DMS 273 (cell line): ENCODE measurements at regions not wholly inside any gene's neighbourhood (a gene's known extent, or its start where the extent isn't known, plus 50 kb on each side); places are given as distances from the start of the nearest gene placed in this dataset.

ENCODE experiments used
- DNase-seq: peaks from one replicate; lab custom pipeline; 2025; ENCODE audit not compliant: unreplicated experiment; lab: John Stamatoyannopoulos, UW

DNA sequence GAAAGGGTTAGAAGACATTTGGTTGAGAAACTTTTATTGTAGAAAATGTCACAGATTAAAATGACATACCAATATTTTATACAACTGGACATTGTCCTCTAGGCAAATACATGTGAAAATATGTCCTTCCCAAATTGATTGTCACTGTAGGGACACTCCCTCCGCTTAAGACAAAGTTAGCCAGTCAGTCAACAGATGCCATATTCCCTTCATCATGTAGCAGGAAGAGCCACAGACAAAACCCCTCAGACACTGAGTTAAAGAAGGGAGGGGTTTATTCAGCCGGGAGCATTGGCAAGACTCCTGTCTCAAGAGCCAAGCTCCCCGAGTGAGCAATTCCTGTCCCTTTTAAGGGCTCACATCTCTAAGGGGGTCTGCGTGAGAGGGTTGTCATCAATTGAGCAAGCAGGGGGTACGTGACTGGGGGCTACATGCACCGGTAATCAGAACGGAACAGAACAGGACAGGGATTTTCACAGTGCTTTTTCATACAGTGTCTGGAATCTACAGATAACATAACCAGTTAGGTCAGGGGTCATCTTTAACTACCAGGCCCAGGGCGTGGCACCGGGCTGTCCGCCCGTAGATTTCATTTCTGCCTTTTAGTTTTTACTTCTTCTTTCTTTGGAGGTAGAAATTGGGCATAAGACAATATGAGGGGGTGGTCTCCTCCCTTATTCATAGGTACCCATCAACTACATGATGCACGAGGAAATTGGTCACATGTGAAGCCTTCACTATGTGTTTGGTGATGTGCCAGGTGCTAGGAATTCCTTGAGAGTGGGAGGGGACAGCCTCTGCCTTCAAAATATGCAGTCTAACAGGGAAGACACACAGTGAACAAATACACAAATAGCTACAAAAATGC is 155.7 kb upstream of the CDYL start:
- DNase-seq, result no peak

DNA sequence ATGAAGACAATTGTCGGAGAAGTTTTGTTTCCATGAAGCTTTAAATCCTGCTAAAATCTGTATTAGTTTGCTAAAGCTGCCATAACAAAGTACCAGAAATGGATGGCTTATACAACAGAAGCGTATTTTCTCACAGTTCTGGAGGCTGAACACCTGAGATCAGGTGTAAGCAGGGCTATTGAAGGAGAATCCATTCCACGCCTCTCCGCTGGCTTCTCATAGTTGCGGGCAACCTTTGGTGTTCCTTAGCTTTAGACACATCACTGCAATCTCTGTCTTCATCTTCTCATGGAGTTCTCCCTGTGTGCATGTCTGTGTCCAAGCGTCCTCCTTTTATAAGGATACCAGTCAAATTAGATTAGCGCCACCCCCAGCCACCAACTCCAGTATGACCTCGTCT is 159.9 kb upstream of the CDYL start:
- DNase-seq, result no peak

DNA sequence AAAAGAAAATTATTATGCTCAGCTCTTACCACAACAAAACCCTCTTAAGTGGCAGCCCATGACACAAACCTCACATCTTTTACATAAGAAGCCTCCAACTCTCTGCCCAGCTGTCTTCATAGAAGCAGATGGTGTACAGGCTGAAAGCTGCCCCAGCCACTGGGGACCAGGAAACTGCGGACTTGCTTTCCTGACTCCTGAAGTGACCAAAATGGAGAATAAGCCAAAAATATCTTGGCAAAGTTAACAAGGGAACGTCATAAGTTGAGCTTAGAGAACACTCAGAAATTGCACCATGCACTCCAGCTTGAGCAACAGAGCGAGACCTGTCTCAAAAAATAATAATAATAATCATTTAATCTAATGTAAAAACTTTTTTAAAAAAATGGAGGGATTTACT is 160.3 kb upstream of the CDYL start:
- peak; percentile 63 for DNase-seq

DNA sequence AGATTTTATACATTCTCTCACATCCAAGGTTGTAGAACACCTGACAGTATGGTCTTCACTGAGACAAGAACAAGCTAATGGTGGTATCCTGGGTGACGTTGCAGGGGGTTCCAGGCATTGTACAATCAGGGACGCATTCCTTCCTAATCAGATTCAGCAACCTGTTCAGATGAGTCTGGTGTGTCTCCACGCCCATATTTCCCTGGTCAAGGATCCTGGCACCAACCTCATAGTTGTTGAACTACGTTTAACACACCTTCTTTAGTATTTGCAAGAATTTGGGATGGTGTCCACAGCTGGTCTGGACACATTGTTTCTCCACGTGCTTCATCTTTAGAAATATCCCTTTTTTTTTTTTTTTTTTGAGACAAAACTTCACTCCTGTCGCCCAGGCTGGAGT is 161.0 kb upstream of the CDYL start:
- DNase-seq, result no peak

DNA sequence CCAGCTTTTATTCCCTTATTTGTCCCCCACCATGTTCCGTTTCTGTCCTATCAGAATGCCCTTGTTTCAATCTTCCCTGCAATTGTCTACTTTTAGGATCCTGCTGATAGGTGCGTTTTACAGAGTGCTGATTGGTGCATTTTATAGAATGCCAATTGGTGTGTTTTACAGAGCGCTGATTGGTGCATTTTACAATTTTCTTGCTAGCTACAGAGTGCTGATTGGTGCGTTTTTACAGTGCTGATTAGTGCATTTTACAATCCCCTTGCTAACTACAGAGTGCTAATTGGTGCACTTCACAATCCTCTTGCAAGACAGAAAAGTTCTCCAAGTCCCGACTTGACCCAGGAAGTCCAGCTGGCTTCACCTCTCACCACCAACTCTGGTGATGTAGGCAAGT is 161.6 kb upstream of the CDYL start:
- DNase-seq, result no peak

DNA sequence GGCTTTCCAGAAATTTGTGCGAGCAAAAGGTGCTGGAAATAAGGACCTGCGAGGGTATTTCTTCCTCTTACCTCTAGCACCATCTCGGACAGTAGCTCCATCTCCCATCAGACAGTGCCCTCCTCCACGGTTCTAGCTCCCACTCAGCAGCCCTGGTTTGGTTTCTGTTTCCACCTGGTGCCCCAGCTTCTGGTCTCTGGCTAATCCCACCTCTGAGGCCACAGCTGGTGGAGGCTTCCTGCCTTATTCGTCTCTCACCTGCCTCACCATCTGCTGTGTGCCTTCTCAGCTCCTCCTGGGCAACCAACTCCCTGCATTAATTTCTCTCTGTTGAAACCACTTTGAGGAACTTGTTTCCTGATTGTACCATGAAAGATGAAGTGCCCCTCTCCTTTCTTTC is 162.4 kb upstream of the CDYL start:
- peak; percentile 37 for DNase-seq

DNA sequence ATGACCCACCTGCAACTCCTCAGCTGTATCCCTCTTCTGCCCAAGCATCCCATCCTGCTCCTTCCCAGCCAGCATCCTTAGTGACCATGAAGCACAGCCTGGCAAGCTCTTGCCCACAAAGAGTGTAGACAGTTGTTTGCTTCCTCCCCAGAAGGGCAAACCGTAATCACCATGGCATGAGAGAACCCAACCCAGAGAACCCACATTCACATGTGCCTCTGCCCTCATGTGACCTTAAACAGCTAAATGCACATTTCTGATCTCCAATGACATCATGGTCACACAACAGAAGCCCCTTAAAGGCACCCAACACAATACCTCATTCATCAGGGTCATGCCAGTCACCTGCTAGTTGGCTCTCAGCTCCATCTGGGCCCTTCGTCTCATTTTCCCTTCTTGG is 162.8 kb upstream of the CDYL start:
- no peak for DNase-seq

DNA sequence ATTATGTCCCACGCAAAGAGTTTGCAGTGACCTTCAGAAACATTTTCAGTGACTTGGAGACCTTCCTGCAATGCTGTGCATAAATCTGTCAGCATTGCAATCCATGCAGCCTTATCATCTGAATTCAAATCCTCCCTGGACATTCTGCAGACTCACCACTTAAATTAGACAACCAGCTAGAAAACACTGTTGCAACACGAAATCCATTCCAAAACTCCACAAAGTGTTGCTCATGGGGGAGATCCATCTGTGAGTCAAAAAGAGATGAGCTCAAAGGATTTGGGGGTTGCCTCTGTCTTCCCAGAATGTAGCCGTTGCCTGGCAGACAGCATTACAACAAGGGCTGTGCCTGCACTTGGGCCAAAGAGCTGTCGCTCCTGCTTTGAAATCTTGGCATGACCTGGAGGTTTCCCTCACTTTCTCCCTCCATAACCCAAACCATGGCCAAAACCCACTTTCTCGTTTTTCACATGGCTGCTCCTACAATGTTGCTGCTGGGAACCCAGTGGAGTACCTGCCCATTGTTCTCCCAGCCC is 163.5 kb upstream of the CDYL start:
- no peak for DNase-seq

DNA sequence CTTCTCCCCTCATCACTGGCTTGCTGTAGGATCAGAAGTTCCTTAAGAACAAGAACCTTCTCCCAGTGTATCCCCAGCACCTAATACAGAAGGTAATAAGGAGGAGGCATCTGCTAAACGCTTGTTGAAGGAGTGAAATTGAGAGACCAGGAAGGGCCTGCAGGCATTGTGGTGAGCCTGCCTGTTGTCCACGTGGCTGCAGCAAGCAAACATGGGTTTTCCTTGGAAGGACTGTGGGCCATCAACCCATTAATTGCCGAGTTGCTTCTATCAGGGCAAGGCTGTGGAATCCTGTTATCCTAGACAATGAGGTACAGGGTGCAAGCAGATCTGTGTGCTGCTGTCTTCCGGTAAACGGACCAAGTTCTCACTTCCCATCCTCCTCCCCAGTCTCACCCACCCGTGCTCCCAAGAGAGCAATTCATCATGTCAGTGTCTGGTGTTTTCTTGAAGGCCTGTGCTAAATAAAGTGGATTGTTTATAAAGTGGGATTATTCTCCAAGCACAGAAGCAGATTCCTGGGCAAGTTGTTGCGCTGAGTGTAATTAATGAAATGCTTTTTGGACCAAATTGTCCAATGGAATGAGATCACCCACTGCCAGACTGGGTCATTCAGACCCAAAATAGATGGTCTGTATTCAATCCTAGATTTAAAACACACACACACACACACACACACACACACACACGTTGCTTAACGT is 164.6 kb upstream of the CDYL start:
- DNase-seq, result no peak

DNA sequence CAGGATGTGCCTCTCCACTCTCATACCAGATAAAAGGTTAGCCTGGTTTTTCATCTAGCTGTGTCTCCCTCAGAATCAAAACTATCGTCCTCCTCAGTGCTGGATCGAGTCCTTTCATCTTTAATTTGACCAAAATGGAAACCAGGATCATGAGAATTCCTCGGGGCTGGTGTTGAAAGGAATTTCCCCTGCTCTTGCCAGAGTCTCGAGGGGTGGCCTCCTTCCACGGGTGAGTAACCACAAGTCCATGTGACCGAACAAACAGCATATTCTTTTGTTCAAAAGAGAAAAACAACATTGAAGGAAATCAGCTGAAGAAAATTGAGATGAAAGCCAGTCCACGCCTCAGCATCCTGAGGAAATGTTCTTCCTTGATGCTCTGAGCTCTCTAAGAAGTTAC is 165.9 kb upstream of the CDYL start:
- no peak for DNase-seq

DNA sequence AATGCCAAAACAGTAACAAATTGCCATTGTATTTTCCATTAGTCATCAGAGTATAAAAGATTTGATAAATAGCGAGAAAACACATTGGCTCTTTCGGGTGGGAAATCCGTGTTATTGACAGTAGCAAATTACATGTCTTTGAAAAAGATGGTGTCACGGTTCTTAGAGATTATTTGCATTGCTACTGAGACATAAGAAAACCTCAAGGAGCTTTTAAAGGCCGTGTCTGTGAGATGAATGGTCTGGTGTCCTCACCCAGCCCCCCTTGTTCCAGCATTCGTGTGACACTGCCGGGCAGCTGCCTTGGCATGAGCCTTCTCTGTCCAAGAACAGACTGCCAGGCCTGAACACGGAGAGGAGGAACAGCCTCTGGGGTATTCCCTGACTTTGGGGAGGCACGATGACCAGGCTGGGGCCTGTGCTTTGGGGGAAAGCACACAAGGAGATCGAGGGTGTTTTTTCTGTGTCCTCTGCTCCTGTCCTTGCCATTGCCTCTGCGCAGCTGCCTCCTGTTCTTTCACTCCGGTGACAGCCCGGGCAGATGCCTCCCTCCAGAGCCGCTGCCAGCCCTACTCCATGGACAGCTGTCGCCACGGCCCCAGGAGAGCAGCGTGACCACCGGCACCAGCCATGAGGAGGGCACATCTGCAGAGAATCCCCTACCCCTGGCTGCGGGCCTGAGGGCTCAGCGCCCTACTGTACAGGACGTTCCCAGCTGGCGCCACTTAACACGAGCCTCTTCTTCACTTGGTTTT is 167.7 kb upstream of the CDYL start:
- peak; percentile 75 for DNase-seq

DNA sequence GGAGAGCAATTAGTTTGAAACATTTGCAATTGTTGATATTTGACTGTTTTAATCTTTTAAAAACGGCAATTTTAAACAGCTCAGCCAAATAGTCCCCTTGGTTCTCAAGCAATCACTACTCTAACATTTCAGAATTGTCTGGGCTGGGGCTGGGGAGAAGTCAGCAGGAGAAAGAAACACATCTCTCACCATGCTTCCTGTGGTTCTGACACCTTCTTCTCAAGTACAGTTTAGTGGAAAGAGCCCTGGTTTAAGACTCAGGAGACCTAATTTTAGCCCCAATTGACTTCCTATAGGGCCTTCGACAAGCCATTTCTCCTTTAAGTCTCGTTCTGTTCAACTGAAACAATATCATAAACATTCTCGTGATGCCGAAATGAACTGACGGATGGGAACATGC is 168.4 kb upstream of the CDYL start:
- peak; percentile 37 for DNase-seq

DNA sequence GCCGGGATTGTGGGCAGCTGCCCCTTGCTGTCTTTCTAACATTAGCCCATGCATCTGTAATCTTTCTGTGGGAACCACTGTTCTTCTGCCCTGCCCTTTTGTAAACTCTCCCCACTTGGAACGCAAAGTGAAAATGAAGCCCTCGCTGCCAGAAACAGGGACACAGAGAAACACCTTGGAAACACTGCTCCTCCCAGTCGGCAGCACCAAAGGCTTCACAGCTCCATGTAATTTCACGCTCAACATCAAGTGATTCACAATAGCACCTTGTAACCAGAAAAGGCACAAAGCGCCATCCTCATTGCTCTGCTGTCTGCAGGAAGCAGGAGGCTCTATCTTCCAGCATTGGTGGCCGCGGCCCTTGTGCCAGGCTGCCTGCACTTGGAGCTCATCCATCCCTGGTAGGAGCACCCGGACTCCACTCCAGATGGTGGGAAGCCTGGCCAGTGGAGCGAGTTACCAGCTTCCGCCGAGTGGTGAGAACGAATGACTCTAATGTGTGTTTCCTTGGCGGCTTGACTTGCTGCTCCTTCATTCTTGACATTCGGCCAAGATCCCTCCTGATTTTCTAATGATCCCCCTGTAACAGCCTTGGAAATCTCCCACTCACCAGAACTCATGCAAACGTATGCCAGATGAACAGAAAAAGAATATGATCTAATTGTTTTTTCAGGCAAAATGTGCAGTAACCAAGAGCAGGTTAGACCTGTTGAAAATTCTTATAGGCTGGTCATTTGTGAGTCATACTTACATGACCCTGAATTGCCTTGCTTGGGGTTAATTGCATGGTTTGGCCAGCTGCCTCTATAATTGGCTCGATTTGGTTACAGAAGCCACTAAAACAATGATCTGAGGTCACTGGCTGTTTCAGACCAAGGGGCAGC is 169.1 kb upstream of the CDYL start:
- peak; percentile 92 for DNase-seq

DNA sequence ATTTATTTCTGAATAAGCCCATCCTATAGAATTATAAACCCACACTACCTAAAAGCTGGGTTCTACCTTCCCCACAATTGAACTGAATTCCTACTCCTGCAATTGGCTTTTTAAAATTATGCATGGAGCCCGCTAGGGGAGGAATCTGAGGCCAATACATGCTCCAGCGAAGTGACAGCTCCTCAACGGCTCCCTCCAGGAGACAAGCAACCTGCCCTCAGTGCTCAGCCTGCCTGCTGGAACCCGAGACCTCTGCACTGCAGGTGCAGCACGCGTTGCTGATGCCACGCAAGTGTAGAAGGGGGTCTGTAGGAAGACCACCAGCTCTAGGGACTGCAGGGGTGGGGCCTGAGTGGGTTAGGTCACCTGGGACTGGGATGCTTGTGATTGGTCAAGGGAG is 170.2 kb upstream of the CDYL start:
- no peak for DNase-seq

DNA sequence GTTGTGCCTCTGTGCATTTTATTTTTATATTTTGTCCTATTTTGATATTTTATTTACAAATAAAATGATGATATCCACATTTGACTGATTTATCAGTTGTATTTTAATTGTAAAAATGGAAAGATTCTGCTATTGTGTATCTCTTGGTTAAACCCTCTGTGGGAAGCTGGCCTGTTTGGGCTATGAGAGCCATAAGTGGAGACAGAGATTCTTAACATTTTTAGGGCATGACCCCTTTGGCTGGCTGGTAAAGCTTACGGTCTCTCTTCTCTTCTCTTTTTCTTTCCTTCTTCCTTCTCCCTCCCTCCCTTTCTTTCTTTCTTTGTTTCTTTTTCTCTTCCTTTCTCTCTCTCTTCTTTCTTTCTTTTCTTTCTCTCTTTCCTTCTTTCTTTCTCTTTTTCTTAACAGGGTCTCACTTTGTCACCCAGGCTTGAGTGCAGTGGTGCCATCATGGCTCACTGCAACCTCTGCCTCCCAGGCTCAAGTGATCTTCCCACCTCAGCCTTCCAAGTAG is 172.3 kb upstream of the CDYL start:
- DNase-seq, result no peak

DNA sequence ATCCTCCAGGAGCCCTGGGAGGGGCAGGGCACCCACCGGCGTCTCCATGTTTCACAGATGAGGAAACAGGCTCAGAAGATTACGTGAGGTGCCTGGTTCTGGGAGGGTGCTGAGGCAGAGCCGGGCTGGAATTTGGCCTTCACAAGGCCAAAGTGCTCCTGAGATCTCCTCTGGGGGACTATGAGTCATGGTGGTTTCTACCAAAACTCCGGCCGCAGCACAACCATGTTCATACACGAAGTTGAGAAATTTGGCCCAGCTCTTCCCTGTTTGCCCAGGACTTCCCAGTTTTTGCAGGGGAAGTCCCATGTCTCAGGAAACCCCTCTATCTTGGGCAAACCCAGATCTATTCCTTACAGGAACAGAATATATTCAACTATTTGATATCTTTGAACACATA is 172.9 kb upstream of the CDYL start:
- DNase-seq, result no peak

DNA sequence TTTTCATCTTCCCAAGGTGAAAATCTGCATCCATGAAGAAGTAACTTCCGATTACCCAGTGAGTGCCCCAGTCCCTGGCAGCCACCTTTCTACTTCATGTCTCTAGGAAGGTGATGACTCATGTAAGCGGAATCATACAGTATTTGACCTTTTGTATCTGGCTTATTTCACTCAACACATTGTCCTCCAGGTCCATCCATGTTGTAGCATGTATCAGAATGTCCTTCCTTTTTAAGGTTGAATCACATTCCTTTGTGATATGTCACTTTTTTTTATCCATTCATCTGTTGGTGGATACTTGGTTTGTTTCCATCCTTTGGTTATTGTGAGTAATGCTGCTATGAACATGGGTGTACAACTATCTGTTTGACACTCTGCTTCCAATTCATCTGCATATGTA is 176.3 kb upstream of the CDYL start:
- DNase-seq, result no peak

DNA sequence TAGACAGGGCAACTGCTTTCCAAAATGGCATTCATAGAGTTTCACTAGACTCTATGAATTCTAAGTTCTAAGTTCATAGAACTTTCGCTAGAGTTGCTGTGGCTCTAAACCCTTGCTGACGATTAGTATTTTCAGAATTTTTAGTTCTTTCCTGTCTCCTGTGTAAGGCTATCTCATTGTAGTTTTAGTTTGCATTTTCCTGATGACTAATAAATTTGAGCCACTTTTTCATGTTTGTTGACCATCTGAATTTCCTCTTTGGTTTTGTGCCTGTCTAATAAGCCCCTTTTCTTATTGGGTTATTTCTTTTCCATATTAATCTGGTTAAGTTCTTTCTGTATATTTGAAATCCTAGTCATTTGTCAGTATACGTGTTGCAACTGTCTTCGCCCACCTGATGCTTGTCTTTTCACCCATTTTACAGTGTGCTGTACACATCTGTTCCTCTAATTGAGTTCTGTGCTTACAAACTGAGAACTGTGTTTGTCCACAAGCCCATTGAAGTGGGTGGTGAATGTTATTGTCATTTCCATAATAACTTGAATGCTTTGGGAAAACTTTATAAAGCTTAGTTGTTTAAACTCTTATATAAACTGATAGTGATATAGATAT is 177.7 kb upstream of the CDYL start:
- no peak for DNase-seq

DNA sequence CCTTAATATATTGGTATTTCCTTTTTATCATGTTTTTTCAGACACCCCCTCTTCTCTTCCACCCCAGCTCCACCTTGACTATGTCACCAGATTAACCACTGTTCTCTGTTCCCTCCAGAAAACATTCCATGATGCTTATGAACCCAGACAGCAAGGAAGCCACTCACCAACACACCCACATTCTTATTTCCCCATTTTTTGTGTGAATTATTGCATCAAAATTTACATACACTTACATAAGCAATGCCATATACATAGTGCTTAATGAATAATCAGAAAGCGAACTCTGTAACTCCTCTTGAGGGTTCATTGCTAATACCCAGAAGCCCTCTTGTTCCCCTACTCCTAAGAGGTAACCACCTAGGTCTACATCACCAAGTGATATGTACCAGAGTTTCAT is 182.3 kb upstream of the CDYL start:
- no peak for DNase-seq

DNA sequence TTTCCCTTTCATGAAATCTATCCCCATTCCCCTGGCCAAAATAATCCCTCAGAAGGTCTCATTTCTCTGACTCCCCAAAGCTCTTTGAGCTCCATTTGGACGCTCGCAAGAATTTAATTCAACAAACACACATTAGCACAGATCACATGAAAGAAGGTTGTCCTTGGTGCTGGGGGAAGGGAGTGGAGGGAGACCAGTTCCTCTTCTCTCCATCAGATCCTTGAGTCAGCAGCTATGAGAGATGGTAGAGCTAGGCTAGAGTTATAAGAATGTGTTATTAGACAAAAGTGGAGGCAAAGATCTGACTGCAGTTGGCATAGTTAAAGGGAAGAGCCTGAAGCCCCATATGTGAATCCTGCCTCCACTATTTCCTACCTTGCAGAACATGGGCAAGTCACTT is 184.2 kb upstream of the CDYL start:
- no peak for DNase-seq
